HG02884 (cell line): ENCODE measurements at regions not wholly inside any gene's neighbourhood (a gene's known extent, or its start where the extent isn't known, plus 50 kb on each side); places are given as distances from the start of the nearest gene placed in this dataset.

Experiments
- ATAC-seq: cut with Tn5 transposase; IDR thresholded peaks from one replicate; pipeline ENCODE4 v1.9.1; 2021; ENCODE audit warnings: mild to moderate bottlenecking, moderate library complexity; ENCODE audit not compliant: unreplicated experiment

DNA sequence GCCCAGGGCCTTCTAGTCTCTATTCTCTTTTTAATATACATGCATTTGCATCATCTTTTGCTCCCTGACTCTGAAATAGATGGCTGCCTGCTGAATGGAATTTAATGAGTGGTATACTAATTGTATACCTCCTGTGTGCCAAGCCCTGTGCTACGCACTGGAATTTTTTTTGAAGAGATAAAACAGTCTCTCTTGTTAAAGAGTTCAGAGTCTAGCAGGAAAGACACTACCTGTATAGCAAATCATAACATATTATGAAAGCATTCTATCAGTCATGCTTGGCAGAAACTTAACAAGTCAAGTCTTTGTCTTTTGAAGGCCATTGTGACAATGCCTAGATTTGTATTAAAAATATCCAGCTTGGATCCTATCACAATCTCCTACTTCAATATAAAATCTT lies 63.7 kb upstream of the SESN3 start:
- no peak for ATAC-seq

DNA sequence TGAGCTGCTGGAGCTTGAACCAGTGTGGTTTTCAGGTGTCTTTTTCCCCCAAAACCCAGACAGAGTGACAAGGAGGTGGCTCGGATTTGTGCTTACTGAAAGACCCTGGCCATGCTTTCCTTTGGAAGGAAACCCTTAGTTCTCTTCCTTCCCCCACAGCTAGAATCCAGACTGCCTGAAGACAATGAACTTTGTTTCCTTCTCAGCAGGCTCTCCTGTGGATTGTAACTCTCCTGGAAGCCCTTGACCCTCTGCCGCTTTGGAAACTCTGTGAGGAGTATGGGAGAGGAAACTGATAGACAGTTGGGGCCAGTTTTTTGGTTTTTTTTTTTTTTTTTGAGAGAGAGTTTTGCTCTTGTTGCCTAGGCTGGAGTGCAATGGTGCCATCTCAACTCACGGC lies 62.1 kb upstream of the SESN3 start:
- no peak for ATAC-seq

DNA sequence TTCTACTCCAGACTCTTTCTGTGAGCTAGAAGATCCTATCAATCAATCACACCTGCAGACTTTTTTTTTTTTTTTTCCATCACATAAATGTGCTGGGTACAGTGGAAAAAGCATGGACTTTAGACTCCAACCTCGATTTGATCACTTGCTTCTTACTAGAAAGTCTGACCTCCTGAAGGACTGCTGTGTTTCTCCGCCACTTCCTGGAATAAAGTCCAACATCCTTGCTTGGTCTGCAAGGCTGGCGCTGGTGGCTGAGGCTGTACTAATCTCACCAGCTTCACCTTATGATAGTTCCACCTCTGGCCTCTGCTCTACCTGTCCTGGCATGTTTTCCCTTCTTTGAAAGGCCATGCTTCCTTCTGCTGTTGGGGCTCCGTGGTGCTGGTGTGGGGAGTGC lies 60.9 kb upstream of the SESN3 start:
- ATAC-seq, result no peak

DNA sequence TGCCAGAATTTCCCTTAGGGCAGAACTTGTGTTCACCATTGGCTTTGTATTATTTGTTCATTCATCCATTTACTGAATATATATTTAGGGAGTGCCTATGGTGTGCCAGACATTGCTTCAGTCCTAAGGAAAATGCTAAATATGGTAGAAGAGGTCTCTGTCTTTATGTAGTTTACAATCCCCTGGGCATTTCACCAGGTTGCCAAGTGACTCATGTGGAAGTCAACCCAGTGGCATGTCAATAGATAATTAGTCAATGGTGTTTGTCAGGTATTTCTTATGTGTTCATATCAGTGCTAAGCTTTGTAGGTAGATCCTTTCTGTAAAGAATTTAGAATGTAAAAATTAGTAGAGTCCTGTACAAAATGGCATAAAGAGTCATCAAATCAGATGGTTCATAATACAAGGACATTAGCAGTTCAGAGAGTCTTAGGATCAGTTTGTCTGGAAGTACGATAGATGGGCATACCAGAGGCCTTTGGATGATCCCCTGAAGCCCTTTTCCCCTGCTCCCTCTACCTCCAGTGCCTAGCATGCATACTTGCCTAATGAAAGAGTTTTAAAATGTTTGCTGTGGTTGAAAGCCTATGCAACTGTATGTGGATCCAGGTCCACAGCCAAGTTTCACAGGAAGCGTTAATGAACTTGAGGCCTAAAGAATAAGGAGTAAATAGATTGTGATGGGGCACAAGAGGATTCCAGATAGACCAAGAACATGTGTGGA lies 58.5 kb upstream of the SESN3 start:
- ATAC-seq, result no peak

DNA sequence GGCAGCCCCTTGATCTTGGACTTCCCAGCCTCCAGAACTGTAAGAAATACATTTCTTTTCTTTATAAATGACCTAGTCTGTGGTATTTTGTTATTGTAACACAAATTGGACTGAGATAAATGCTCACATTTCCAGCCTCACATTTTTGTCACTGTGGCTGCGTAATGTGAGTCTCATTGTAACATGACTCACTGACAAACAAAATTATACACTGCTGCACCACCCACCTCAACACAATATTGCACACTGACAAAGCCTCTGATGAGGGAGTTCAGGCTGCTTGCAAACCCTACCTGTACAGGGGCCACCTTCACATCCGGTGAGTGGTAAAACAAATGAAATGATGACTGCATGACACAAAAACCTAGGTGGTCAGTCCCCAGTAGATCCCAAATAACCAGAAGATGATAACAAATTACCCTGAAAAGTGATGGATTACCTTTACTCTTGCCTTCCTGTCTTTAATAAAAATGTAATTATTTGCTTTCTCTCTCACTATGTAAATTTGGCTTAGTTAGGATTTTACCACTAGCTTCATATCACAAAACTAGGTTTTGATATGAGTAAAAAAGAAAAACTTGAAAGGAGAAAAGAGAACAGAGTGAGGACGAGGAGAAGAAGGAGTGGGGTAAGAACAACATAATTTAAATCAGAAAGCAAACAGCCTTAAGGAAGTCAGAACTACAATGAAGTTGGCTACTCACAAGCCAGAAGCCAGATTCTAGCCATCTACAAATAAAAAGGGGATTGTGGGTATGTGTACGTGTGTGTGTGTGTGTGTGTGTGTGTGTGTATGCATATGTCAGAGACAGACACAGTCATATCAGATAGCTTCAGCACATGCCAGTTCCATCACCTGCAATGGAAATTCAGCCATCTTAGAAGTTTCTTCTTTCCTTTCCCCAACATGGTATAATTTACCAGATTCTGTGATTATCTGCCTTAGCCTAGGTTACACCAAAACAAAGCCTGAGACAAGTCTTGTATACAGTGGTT lies 53.4 kb upstream of the SESN3 start:
- ATAC-seq, result no peak

DNA sequence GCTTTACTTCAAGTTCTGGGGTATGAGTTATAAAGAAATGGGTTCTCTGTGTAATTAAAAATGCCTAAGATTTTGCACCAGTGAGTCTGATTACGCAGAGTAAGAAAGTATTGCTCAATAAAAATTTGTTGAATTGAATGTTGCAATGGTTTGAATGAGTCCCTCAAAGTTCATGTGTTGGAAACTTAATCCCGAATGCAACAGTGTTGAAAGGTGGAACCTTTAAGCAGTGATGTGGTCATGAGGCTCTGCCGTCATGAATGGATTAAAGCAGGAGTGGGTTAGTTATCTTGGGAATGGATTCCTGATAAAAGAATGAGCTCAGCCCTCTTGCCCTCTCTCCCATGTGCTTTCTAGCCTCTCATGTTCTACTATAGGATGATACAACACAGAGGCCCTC lies 52.6 kb upstream of the SESN3 start:
- no peak for ATAC-seq

DNA sequence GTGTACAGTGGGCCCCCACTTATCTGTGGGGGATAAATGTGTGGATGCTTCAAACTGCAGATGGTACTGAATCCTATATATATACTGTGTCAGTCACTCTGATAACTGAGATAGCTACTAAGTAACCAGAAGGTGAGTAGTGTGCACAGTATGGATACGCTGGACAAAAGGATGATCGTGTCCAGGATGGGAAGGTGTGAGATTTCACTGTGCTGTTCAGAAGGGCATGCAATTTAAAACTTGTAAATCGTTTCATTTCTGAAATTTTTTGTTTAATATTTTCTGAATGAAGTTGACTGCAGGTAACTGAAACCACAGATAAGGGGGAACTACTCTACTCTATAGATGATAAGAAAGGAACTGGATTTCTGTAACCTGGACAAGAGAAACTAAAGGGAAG lies 52.1 kb upstream of the SESN3 start:
- ATAC-seq, result no peak

DNA sequence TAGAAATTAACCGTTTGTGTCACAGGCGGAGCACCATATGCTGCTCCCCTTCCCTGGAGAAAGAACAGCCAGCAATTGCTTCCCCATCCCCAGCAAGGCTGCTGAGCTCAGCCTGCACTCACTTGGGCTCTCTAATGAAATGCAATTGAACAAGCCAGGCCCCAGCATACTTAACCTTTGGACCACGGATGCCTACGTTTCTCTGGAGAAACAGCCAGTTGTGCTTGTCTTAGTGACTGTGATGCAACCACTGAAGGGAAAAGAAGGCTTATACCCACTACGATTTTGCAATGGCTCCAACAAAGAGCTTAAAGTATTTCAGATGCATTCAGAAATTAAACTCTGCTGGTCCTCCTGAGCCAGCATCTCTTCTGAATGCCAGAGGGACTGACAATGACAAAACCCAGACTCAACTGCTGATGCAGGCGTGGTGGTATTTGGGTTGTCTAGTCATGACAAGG lies 51.3 kb upstream of the SESN3 start:
- no peak for ATAC-seq
